ENCODE measurements at regions not wholly inside any gene's neighbourhood (a gene's known extent, or its start where the extent isn't known, plus 50 kb on each side); places are given as distances from the start of the nearest gene placed in this dataset.

- H3K9me3 ChIP-seq (replicated peaks in 1 of 3), result no peaks in the 10 kb centered on the region
- TF ChIP-seq CTCF (IDR thresholded peaks at IDR 0.05), result no peak
- TF ChIP-seq POLR2A (IDR thresholded peaks at IDR 0.05), result no peak
- H3K4me1 ChIP-seq (replicated peaks in 1 of 2), result no peaks in the 10 kb centered on the region
- H3K36me3 ChIP-seq (replicated peaks in 1 of 2), result no peaks in the 10 kb centered on the region
- H3K4me3 ChIP-seq, result no peak overlapping the region
- DNase-seq, result no peak
- H3K27me3 ChIP-seq, result no peaks in the 10 kb centered on the region
- H3K27ac ChIP-seq, result no peak overlapping the region
- 75 to 89% (median 85%) methylated on average over 4 of the region's 4 CpGs for WGBS, 4 donors
- intact Hi-C loops (cut with DNase I), result no loop called here
These were observed 204.4 kb downstream of the PPARGC1A start for GRCh38 chr4:23685471-23685870.

- no peaks in the 10 kb centered on the region for H3K36me3 ChIP-seq (replicated peaks in 1 of 2)
- no peaks in the 10 kb centered on the region for H3K9me3 ChIP-seq (replicated peaks in 1 of 3)
- no peak overlapping the region for H3K4me3 ChIP-seq
- H3K27ac ChIP-seq, result no peak overlapping the region
- DNase-seq, result no peak
- intact Hi-C loops (cut with DNase I), result no loop called here
- H3K27me3 ChIP-seq, result no peaks in the 10 kb centered on the region
- WGBS, 4 donors, result 69 to 90% (median 82%) methylated on average over 2 of the region's 2 CpGs
- H3K4me1 ChIP-seq (replicated peaks in 1 of 2), result no peaks in the 10 kb centered on the region
- TF ChIP-seq POLR2A (IDR thresholded peaks at IDR 0.05) (no peak), CTCF (IDR thresholded peaks at IDR 0.05) (peak in 3 of 6 experiments; percentile 15 to 33 (median 16))
These were observed 209.0 kb downstream of the PPARGC1A start for GRCh38 chr4:23680671-23681518.

GRCh38 chr4:23674694-23675093 lies 215.2 kb downstream of the PPARGC1A start:
- H3K27ac ChIP-seq, result no peak overlapping the region
- H3K4me1 ChIP-seq (replicated peaks in 1 of 2), result no peaks in the 10 kb centered on the region
- 27 to 51% (median 43%) methylated on average over 1 of the region's 1 CpG for WGBS, 4 donors
- no peak for TF ChIP-seq POLR2A (IDR thresholded peaks at IDR 0.05)
- no peak for DNase-seq
- no peaks in the 10 kb centered on the region for H3K36me3 ChIP-seq (replicated peaks in 1 of 2)
- no peak overlapping the region for H3K4me3 ChIP-seq
- intact Hi-C loops (cut with DNase I), result no loop called here
- no peaks in the 10 kb centered on the region for H3K9me3 ChIP-seq (replicated peaks in 1 of 3)
- no peaks in the 10 kb centered on the region for H3K27me3 ChIP-seq

- 72 to 83% (median 78%) methylated on average over 3 of the region's 3 CpGs for WGBS, 4 donors
These were observed 222.2 kb downstream of the PPARGC1A start for GRCh38 chr4:23667659-23668058.

More at GRCh38 chr4:23667659-23668058, 222.2 kb downstream of the PPARGC1A start:
- H3K36me3 ChIP-seq (replicated peaks in 1 of 2), result no peaks in the 10 kb centered on the region
- H3K4me1 ChIP-seq (replicated peaks in 1 of 2), result no peaks in the 10 kb centered on the region
- H3K27me3 ChIP-seq, result no peaks in the 10 kb centered on the region
- H3K27ac ChIP-seq, result no peak overlapping the region
- TF ChIP-seq POLR2A (IDR thresholded peaks at IDR 0.05) (no peak), CTCF (IDR thresholded peaks at IDR 0.05) (no peak)
- H3K4me3 ChIP-seq, result no peak overlapping the region
- no peaks in the 10 kb centered on the region for H3K9me3 ChIP-seq (replicated peaks in 1 of 3)
- no peak for DNase-seq
- intact Hi-C loops (cut with DNase I), result no loop called here
